ENCODE measurements at regions not wholly inside any gene's neighbourhood (a gene's known extent, or its start where the extent isn't known, plus 50 kb on each side); places are given as distances from the start of the nearest gene placed in this dataset.

GRCh38 chr19:28609944-28610343 is 603.0 kb downstream of the UQCRFS1 start:
- H3K23ac ChIP-seq (ENCODE audit: low read length): no peak overlapping the region
- H3K27me3 ChIP-seq (ENCODE audit: insufficient read depth, low read length, poor library complexity): no peaks in the 10 kb centered on the region
- no CpG with 5 or more reads among the region's 5 CpGs for WGBS (ENCODE audit: extremely low coverage, insufficient coverage, low lambda C conversion rate)

GRCh38 chr19:28609091-28609755 is 603.7 kb downstream of the UQCRFS1 start:
- no peak overlapping the region for H4K5ac ChIP-seq (ENCODE audit: low read length)
- no peak overlapping the region for H3K27ac ChIP-seq (ENCODE audit: low read depth, low read length)
- no peak overlapping the region for H3K4me3 ChIP-seq (ENCODE audit: low read length)
- no peak overlapping the region for H3K4ac ChIP-seq (ENCODE audit: low read depth, low read length)
- no peaks in the 10 kb centered on the region for H3K27me3 ChIP-seq (ENCODE audit: insufficient read depth, low read length, poor library complexity)
- H2BK120ac ChIP-seq (ENCODE audit: low read depth, low read length): no peak overlapping the region
- H4K8ac ChIP-seq (ENCODE audit: low read depth, low read length): no peak overlapping the region
- no peak overlapping the region for H3K9ac ChIP-seq (ENCODE audit: low read length)
- H3K4me1 ChIP-seq (ENCODE audit: control insufficient read depth, low read depth, low read length): no peaks in the 10 kb centered on the region
- no peak overlapping the region for H3K18ac ChIP-seq (ENCODE audit: low read length)
- H2AK5ac ChIP-seq (ENCODE audit: low read length): no peak overlapping the region
- no CpG with 5 or more reads among the region's 8 CpGs for WGBS (ENCODE audit: extremely low coverage, insufficient coverage, low lambda C conversion rate)
- no peak overlapping the region for H2BK15ac ChIP-seq (replicated peaks; ENCODE audit: low read depth)
- no peak overlapping the region for H3K56ac ChIP-seq (ENCODE audit: low read length)
- no peak for DNase-seq
- no peak overlapping the region for H3K23ac ChIP-seq (ENCODE audit: low read length)
- no peaks in the 10 kb centered on the region for H3K36me3 ChIP-seq (ENCODE audit: control insufficient read depth, insufficient read depth, low read length)
- H3K79me1 ChIP-seq (ENCODE audit: low read length): no peaks in the 10 kb centered on the region
- no peak overlapping the region for H3K4me2 ChIP-seq (ENCODE audit: low read length)
- no peak overlapping the region for H2BK5ac ChIP-seq (ENCODE audit: low read length)
- H3K79me2 ChIP-seq (ENCODE audit: control insufficient read depth, insufficient read depth, low read length): no peaks in the 10 kb centered on the region

More at GRCh38 chr19:28609944-28610343, 603.0 kb downstream of the UQCRFS1 start:
- Histone ChIP-seq H3K4ac (ENCODE audit: low read depth, low read length) (no peak overlapping the region), H4K5ac (ENCODE audit: low read length) (no peak overlapping the region), H2AK5ac (ENCODE audit: low read length) (no peak overlapping the region), H3K9ac (ENCODE audit: low read length) (no peak overlapping the region), H3K4me3 (ENCODE audit: low read length) (no peak overlapping the region), H3K4me1 (ENCODE audit: control insufficient read depth, low read depth, low read length) (no peaks in the 10 kb centered on the region), H3K4me2 (ENCODE audit: low read length) (no peak overlapping the region), H4K8ac (ENCODE audit: low read depth, low read length) (no peak overlapping the region), H2BK120ac (ENCODE audit: low read depth, low read length) (no peak overlapping the region), H3K18ac (ENCODE audit: low read length) (no peak overlapping the region), H2BK15ac (replicated peaks; ENCODE audit: low read depth) (no peak overlapping the region), H3K56ac (ENCODE audit: low read length) (no peak overlapping the region), H3K79me1 (ENCODE audit: low read length) (no peaks in the 10 kb centered on the region), H3K36me3 (ENCODE audit: control insufficient read depth, insufficient read depth, low read length) (no peaks in the 10 kb centered on the region), H2BK5ac (ENCODE audit: low read length) (no peak overlapping the region), H3K79me2 (ENCODE audit: control insufficient read depth, insufficient read depth, low read length) (no peaks in the 10 kb centered on the region), H3K27ac (ENCODE audit: low read depth, low read length) (no peak overlapping the region)
- DNase-seq: no peak

GRCh38 chr19:28608292-28608691 is 604.7 kb downstream of the UQCRFS1 start:
- no peak for DNase-seq
- Histone ChIP-seq H4K8ac (ENCODE audit: low read depth, low read length) (no peak overlapping the region), H3K79me1 (ENCODE audit: low read length) (no peaks in the 10 kb centered on the region), H2BK15ac (replicated peaks; ENCODE audit: low read depth) (no peak overlapping the region), H3K9ac (ENCODE audit: low read length) (no peak overlapping the region), H3K18ac (ENCODE audit: low read length) (no peak overlapping the region), H3K56ac (ENCODE audit: low read length) (no peak overlapping the region), H3K79me2 (ENCODE audit: control insufficient read depth, insufficient read depth, low read length) (no peaks in the 10 kb centered on the region), H2BK120ac (ENCODE audit: low read depth, low read length) (no peak overlapping the region), H3K27ac (ENCODE audit: low read depth, low read length) (no peak overlapping the region), H3K4me2 (ENCODE audit: low read length) (no peak overlapping the region), H3K36me3 (ENCODE audit: control insufficient read depth, insufficient read depth, low read length) (no peaks in the 10 kb centered on the region), H2BK5ac (ENCODE audit: low read length) (no peak overlapping the region), H4K5ac (ENCODE audit: low read length) (no peak overlapping the region), H3K27me3 (ENCODE audit: insufficient read depth, low read length, poor library complexity) (no peaks in the 10 kb centered on the region), H2AK5ac (ENCODE audit: low read length) (no peak overlapping the region), H3K4me3 (ENCODE audit: low read length) (no peak overlapping the region), H3K4me1 (ENCODE audit: control insufficient read depth, low read depth, low read length) (no peaks in the 10 kb centered on the region), H3K23ac (ENCODE audit: low read length) (no peak overlapping the region), H3K4ac (ENCODE audit: low read depth, low read length) (no peak overlapping the region)
- no CpG with 5 or more reads among the region's 4 CpGs for WGBS (ENCODE audit: extremely low coverage, insufficient coverage, low lambda C conversion rate)

- Histone ChIP-seq H4K5ac (ENCODE audit: low read length) (no peak overlapping the region), H2AK5ac (ENCODE audit: low read length) (no peak overlapping the region), H3K4ac (ENCODE audit: low read depth, low read length) (no peak overlapping the region), H2BK120ac (ENCODE audit: low read depth, low read length) (no peak overlapping the region), H3K9ac (ENCODE audit: low read length) (no peak overlapping the region), H2BK5ac (ENCODE audit: low read length) (no peak overlapping the region), H3K79me2 (ENCODE audit: control insufficient read depth, insufficient read depth, low read length) (no peaks in the 10 kb centered on the region), H3K79me1 (ENCODE audit: low read length) (no peaks in the 10 kb centered on the region), H3K18ac (ENCODE audit: low read length) (no peak overlapping the region), H3K4me3 (ENCODE audit: low read length) (no peak overlapping the region), H3K4me1 (ENCODE audit: control insufficient read depth, low read depth, low read length) (no peaks in the 10 kb centered on the region), H3K27me3 (ENCODE audit: insufficient read depth, low read length, poor library complexity) (no peaks in the 10 kb centered on the region), H4K8ac (ENCODE audit: low read depth, low read length) (no peak overlapping the region), H3K4me2 (ENCODE audit: low read length) (no peak overlapping the region), H3K27ac (ENCODE audit: low read depth, low read length) (no peak overlapping the region), H2BK15ac (replicated peaks; ENCODE audit: low read depth) (no peak overlapping the region), H3K36me3 (ENCODE audit: control insufficient read depth, insufficient read depth, low read length) (no peaks in the 10 kb centered on the region), H3K23ac (ENCODE audit: low read length) (no peak overlapping the region), H3K56ac (ENCODE audit: low read length) (no peak overlapping the region)
- DNase-seq: no peak
- no CpG with 5 or more reads among the region's 14 CpGs for WGBS (ENCODE audit: extremely low coverage, insufficient coverage, low lambda C conversion rate)
Observed at GRCh38 chr19:28607066-28607583, 605.8 kb downstream of the UQCRFS1 start.

GRCh38 chr19:28606269-28607032 is 606.5 kb downstream of the UQCRFS1 start:
- H3K4me2 ChIP-seq (ENCODE audit: low read length): no peak overlapping the region
- H3K56ac ChIP-seq (ENCODE audit: low read length): no peak overlapping the region
- no peak for DNase-seq

More at GRCh38 chr19:28606269-28607032, 606.5 kb downstream of the UQCRFS1 start:
- H4K5ac ChIP-seq (ENCODE audit: low read length): no peak overlapping the region
- H3K4ac ChIP-seq (ENCODE audit: low read depth, low read length): no peak overlapping the region
- H2AK5ac ChIP-seq (ENCODE audit: low read length): no peak overlapping the region
- H3K4me3 ChIP-seq (ENCODE audit: low read length): no peak overlapping the region
- no peak overlapping the region for H2BK120ac ChIP-seq (ENCODE audit: low read depth, low read length)
- WGBS (ENCODE audit: extremely low coverage, insufficient coverage, low lambda C conversion rate): no CpG with 5 or more reads among the region's 14 CpGs
- no peak overlapping the region for H2BK5ac ChIP-seq (ENCODE audit: low read length)
- no peaks in the 10 kb centered on the region for H3K4me1 ChIP-seq (ENCODE audit: control insufficient read depth, low read depth, low read length)
- no peaks in the 10 kb centered on the region for H3K36me3 ChIP-seq (ENCODE audit: control insufficient read depth, insufficient read depth, low read length)
- H3K23ac ChIP-seq (ENCODE audit: low read length): no peak overlapping the region
- no peak overlapping the region for H4K8ac ChIP-seq (ENCODE audit: low read depth, low read length)
- H3K9ac ChIP-seq (ENCODE audit: low read length): no peak overlapping the region
- no peak overlapping the region for H2BK15ac ChIP-seq (replicated peaks; ENCODE audit: low read depth)
- H3K79me1 ChIP-seq (ENCODE audit: low read length): no peaks in the 10 kb centered on the region
- no peak overlapping the region for H3K18ac ChIP-seq (ENCODE audit: low read length)
- H3K27ac ChIP-seq (ENCODE audit: low read depth, low read length): no peak overlapping the region
- no peaks in the 10 kb centered on the region for H3K79me2 ChIP-seq (ENCODE audit: control insufficient read depth, insufficient read depth, low read length)
- no peaks in the 10 kb centered on the region for H3K27me3 ChIP-seq (ENCODE audit: insufficient read depth, low read length, poor library complexity)

All from mesendoderm (in vitro differentiated cells).